D341Med (cell line): ENCODE measurements at regions not wholly inside any gene's neighbourhood (a gene's known extent, or its start where the extent isn't known, plus 50 kb on each side); places are given as distances from the start of the nearest gene placed in this dataset.

Experiments used
- DNase-seq: peaks from one replicate; pipeline ENCODE4 v3.0.0; 2012; ENCODE audit warnings: low spot score

DNA sequence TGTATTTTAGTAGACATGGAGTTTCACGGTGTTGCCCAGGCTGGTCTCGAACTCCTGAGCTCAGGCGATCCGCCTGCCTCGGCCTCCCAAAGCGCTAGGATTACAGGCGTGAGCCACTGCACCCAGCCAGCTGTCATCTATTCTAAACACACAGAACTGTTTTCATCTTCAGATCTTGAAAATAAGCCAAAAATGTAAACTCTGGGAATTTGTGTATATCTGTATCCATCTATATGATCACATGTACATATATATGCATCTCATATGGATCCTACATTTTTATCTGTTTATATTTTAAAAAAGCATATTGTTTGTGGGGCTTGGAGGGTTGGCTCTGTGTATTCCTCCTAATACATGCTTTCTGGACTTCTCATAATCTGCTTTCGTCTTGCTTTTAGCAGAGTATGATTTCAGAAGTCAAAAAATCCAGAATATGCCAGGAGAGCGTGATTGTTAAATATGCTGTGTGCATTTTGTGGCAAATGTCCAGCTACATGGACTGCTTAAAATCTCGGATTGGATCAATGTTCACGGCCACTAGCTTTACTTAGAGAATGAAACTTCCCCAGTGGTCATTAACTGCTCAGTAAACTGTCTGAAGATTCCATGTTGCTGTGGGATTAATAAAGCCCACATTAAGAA is 274.4 kb upstream of the IRX1 start:
- DNase-seq, result no peak

GRCh38 chr5:3320317-3320875 is 275.2 kb upstream of the IRX1 start:
- DNase-seq, result no peak

- DNase-seq, result no peak
Measured at GRCh38 chr5:3317051-3317795, 278.4 kb upstream of the IRX1 start.

GRCh38 chr5:3313569-3313968 is 282.1 kb upstream of the IRX1 start:
- DNase-seq, result no peak

- no peak for DNase-seq
Measured at GRCh38 chr5:3312299-3312698, 283.3 kb upstream of the IRX1 start.

DNA sequence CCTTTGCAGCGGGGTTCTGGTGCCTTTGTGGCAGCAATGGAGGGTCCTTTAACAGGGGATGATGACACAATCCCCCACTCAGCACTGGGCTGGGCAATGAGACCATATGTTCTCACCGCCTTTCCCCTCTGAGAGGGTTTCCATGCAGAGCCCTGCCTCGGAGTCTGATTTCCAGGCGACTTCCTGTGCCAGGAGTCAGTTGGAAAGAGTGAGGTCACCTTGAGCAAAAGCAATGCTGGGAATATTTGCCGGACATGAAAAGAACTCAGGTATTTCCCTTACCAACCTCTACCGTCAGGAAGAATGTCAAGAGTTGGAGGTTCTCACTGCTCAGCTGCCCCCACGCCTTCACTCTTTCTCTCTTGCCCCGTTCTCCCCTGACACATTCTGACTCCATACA is 284.2 kb upstream of the IRX1 start:
- no peak for DNase-seq

GRCh38 chr5:3310541-3311261 is 284.9 kb upstream of the IRX1 start:
- DNase-seq, result no peak

GRCh38 chr5:3309538-3309937 is 286.1 kb upstream of the IRX1 start:
- no peak for DNase-seq

DNA sequence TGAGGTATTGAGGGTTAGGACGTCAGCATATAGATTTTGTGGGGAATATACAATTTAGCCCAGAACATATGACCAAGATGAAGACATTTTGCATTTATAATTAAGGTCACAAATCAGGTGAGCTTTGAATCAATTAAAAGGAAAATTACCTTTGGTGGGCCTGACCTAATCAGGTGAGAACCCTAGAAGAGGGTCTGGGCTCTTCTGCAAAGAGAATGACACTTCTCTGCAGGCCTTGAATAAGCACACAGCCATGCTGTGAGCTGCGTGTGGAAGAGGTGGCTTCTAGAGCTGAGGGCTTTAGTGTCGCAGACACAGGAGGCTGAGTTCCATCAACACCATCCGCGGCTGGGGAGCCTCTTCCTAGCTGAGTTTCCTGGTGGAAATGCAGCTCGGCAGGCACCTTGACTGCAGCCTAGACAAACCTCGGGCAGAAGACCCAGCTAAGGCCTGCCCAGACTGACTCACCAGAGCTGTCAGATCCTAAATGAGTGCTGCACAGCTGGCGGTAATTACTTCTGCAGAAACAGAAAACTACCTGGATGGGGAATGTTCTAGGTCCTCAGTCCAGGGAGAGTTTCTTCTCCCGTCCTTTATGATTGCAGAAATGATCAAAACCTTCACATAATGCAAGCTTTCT is 287.5 kb upstream of the IRX1 start:
- no peak for DNase-seq

- no peak for DNase-seq
Measured at GRCh38 chr5:3305432-3305831, 290.2 kb upstream of the IRX1 start.

- DNase-seq, result no peak
Measured at GRCh38 chr5:3304346-3304745, 291.3 kb upstream of the IRX1 start.

DNA sequence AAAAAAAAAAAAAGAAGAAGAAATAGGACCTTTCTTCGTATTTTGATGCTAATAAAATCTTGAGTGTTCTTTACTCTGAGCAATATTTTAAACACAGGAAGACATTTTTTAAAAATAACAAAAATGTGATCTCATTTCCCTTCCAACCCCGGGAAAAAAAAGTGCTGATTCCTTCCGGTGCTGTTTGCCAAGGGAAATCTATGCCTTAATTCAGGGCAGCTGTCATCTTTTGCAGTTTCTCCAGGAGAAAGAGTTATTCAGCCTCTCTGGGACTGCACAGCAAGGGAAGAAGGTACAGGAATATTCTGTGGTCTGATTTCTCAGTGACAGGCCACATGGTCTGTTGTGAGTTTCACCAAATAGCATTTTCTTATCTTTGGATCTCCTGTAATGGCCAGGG is 291.9 kb upstream of the IRX1 start:
- no peak for DNase-seq

GRCh38 chr5:3302228-3302627 is 293.4 kb upstream of the IRX1 start:
- no peak for DNase-seq

DNA sequence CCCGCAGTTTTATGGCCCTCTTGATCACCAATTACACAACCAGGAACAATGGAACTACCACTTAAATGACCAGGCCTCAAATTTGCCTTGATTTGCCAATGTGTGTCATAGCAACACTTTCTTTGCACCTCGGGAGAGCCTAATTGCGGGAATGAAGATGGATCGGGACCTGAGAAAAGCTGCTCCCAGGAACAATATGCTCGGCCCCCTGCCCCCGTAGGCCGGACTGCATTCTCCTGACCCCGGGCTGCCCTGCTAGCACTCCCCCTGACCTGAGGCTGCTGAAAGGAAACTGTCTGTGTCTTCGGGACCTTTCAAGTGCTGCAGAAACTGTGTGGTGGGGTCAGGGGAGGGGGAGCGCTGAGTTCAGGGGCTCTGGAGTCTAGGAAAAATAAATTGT is 294.3 kb upstream of the IRX1 start:
- no peak for DNase-seq

- DNase-seq, result no peak
Measured at GRCh38 chr5:3300726-3301125, 294.9 kb upstream of the IRX1 start.

DNA sequence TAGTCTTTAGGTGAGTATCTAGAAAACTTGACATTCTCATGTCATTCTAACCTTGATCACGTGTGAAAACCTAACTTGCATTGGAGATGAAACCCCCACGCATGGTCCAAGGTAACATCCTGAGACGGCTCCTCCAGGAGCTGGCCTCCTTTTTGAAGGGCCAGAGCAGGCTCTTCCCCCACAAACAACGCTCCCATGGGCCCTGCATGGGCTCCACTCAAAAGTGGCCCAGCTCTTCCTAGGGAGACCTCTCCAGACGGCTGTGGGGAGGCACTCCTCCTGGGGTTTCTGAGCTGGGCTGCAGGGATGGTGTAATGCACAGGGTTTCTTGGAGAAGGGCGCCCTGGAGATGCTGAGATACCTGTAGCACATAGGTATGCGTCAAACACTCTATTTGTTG is 296.2 kb upstream of the IRX1 start:
- DNase-seq, result no peak

GRCh38 chr5:3297853-3298252 is 297.8 kb upstream of the IRX1 start:
- DNase-seq, result no peak

DNA sequence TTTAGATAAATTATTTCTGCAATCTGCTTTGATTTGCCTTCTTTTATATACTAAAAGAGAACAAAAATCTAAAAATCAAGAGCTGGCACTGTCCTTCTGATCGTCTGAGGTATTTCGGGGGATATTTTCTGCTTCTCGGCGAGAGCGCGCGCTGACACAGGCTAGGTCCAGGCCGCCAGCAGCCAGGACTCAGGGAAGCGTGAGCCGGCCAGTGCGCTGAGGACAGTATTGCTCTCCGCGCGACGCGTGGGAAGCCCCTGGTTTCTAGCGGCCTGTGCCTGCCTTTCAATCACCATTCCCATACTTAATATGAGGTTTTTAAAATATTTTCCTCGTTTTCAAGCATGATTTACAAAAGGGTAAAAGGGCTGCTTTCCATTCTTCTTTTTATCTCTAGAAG is 307.3 kb upstream of the IRX1 start:
- DNase-seq, result no peak

- DNase-seq, result no peak
Measured at GRCh38 chr5:3287516-3287915, 308.1 kb upstream of the IRX1 start.

DNA sequence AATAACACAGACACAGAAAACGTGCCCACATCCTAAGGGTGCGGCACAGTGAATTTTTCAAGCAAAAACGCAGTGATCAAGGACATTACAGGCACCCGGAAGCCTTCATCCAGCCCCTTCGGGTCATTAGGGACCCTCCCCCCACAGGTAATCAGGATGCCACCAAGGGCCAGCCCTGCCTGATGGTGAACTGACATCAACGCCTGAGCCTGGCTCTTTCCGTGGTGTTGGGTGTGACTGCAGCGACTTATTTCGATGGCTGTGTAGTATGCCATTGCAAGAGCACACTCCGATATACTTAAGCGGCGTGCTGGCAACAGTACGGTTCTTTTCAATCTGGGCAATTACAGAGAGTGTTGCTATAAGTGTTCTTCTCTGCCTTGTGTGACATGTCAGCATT is 310.0 kb upstream of the IRX1 start:
- DNase-seq, result no peak

GRCh38 chr5:3284506-3284905 is 311.1 kb upstream of the IRX1 start:
- no peak for DNase-seq

DNA sequence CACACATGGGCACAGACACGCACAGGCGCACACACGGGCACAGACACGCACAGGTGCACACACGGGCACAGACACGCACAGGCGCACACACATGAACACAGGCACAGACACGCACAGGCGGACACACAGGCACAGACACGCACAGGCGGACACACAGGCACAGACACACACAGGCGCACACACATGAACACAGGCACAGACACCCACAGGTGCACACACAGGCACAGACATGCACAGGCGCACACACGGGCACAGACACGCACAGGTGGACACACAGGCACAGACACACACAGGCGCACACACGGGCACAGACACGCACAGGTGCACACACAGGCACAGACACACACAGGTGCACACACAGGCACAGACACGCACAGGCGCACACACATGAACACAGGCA is 312.8 kb upstream of the IRX1 start:
- DNase-seq, result no peak

DNA sequence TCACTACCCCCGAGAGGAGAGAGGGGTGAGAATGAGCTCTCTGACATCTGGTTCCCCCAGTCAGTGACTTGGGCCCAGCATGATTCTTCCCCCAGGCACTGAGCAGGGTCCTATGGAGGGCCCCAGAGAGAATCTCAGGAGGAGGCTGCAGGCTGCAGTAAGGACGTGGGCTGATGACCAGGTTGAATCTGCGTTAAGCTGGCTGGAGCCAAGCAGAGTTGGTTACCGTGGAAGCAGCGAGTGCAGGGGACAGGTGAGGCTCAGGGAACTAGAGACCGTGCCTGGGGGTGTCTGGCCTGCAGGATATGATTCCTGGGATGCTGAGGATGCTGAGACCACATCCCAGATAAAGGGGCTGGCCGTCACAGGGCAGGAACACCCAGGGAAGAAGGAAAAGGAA is 314.3 kb upstream of the IRX1 start:
- no peak for DNase-seq
